ENCODE measurements at regions not wholly inside any gene's neighbourhood (a gene's known extent, or its start where the extent isn't known, plus 50 kb on each side); places are given as distances from the start of the nearest gene placed in this dataset.

GRCh38 chr6:86477500-86478148, 459.7 kb upstream of the HTR1E start:
- no peak for TF ChIP-seq POLR2A (IDR thresholded peaks at IDR 0.05)
- TF ChIP-seq CTCF (IDR thresholded peaks at IDR 0.05): no peak
- H3K27me3 ChIP-seq: no peaks in the 10 kb centered on the region
- WGBS (ENCODE audit: insufficient coverage, low coverage, low lambda C conversion rate, missing lambda C conversion rate): 34% methylated on average over 5 of the region's 9 CpGs
- H3K27ac ChIP-seq: no peak overlapping the region
- H3K9me3 ChIP-seq: no peaks in the 10 kb centered on the region
- ATAC-seq: no peak
- intact Hi-C loops (cut with DNase I): no loop called here
- DNase-seq: no peak
- H3K36me3 ChIP-seq: no peaks in the 10 kb centered on the region
- no peak overlapping the region for H3K4me3 ChIP-seq
- H3K4me1 ChIP-seq: no peaks in the 10 kb centered on the region

- Histone ChIP-seq H3K36me3 (no peaks in the 10 kb centered on the region), H3K27me3 (no peaks in the 10 kb centered on the region), H3K4me1 (no peaks in the 10 kb centered on the region), H3K27ac (no peak overlapping the region), H3K9me3 (no peaks in the 10 kb centered on the region), H3K4me3 (no peak overlapping the region)
- 60% methylated on average over 4 of the region's 4 CpGs for WGBS (ENCODE audit: insufficient coverage, low coverage, low lambda C conversion rate, missing lambda C conversion rate)
- intact Hi-C loops (cut with DNase I): no loop called here
- ATAC-seq (no peak), DNase-seq (no peak)
- TF ChIP-seq POLR2A (IDR thresholded peaks at IDR 0.05) (no peak), CTCF (IDR thresholded peaks at IDR 0.05) (no peak)
Measured at GRCh38 chr6:86476311-86476710, 461.0 kb upstream of the HTR1E start.

- H3K27ac ChIP-seq: no peak overlapping the region
- 75% methylated on average over 6 of the region's 9 CpGs for WGBS (ENCODE audit: insufficient coverage, low coverage, low lambda C conversion rate, missing lambda C conversion rate)
- no peak for DNase-seq
- H3K27me3 ChIP-seq: no peaks in the 10 kb centered on the region
- TF ChIP-seq CTCF (IDR thresholded peaks at IDR 0.05): no peak
- TF ChIP-seq POLR2A (IDR thresholded peaks at IDR 0.05): no peak
- intact Hi-C loops (cut with DNase I): no loop called here
- H3K36me3 ChIP-seq: no peaks in the 10 kb centered on the region
- no peaks in the 10 kb centered on the region for H3K4me1 ChIP-seq
- no peak overlapping the region for H3K4me3 ChIP-seq
- ATAC-seq: no peak
- no peaks in the 10 kb centered on the region for H3K9me3 ChIP-seq
Measured at GRCh38 chr6:86474081-86474480, 463.2 kb upstream of the HTR1E start.

GRCh38 chr6:86471791-86472190, 465.5 kb upstream of the HTR1E start:
- intact Hi-C loops (cut with DNase I): no loop called here
- ATAC-seq (no peak), DNase-seq (no peak)
- no peak for TF ChIP-seq CTCF (IDR thresholded peaks at IDR 0.05)
- no peak for TF ChIP-seq POLR2A (IDR thresholded peaks at IDR 0.05)
- H3K27me3 ChIP-seq: no peaks in the 10 kb centered on the region
- WGBS (ENCODE audit: insufficient coverage, low coverage, low lambda C conversion rate, missing lambda C conversion rate): 28% methylated on average over 3 of the region's 3 CpGs
- no peak overlapping the region for H3K4me3 ChIP-seq
- H3K4me1 ChIP-seq: no peaks in the 10 kb centered on the region
- no peaks in the 10 kb centered on the region for H3K9me3 ChIP-seq
- H3K27ac ChIP-seq: no peak overlapping the region
- H3K36me3 ChIP-seq: no peaks in the 10 kb centered on the region

- Histone ChIP-seq H3K27ac (no peak overlapping the region), H3K9me3 (no peaks in the 10 kb centered on the region), H3K4me1 (no peaks in the 10 kb centered on the region), H3K36me3 (no peaks in the 10 kb centered on the region), H3K27me3 (no peaks in the 10 kb centered on the region), H3K4me3 (no peak overlapping the region)
- no peak for TF ChIP-seq POLR2A (IDR thresholded peaks at IDR 0.05)
- no peak for TF ChIP-seq CTCF (IDR thresholded peaks at IDR 0.05)
- WGBS (ENCODE audit: insufficient coverage, low coverage, low lambda C conversion rate, missing lambda C conversion rate): 61% methylated on average over 4 of the region's 4 CpGs
- DNase-seq (no peak), ATAC-seq (no peak)
- intact Hi-C loops (cut with DNase I): no loop called here
Measured at GRCh38 chr6:86459978-86460377, 477.4 kb upstream of the HTR1E start.

All from right lobe of liver (tissue), 6 donors.